ENCODE measurements at regions not wholly inside any gene's neighbourhood (a gene's known extent, or its start where the extent isn't known, plus 50 kb on each side); places are given as distances from the start of the nearest gene placed in this dataset.

GRCh38 chr10:71136036-71136721 lies 76.2 kb upstream of the UNC5B start:
- peaks cover 27% of the 10 kb centered on the region for H3K27me3 ChIP-seq (ENCODE audit: control insufficient read depth, insufficient read depth, low read length)
- H3K9me3 ChIP-seq (ENCODE audit: control insufficient read depth, insufficient read depth, low read depth, low read length) = no peaks in the 10 kb centered on the region
- H3K4me3 ChIP-seq (ENCODE audit: low read depth in 2 of 2, low read length in 2 of 2) = no peak overlapping the region
- POLR2A ChIA-PET = interaction anchor here (0.5 kb wide), 1 partner anchor 31 kb away, joined by 3 read pairs; no protein-coding TSS in a partner anchor
- intact Hi-C loops (cut with micrococcal nuclease; ENCODE audit: unreplicated experiment) = no loop called here
- no peak for DNase-seq (ENCODE audit: low read depth, low spot score)
- H3K4me1 ChIP-seq (ENCODE audit: control insufficient read depth, insufficient read depth, low read length) = no peaks in the 10 kb centered on the region
- BruUV-seq (replicated peaks) = no TSS peak
- in situ Hi-C loops (cut with HindIII; ENCODE audit: low pct_unique_long_range_greater_than_20kb, low sequenced_read_pairs) = no loop called here
- no peak for ATAC-seq
- CTCF ChIA-PET = no interaction called here
- TF ChIP-seq SIN3A (IDR thresholded peaks at IDR 0.05; ENCODE audit: borderline replicate concordance, insufficient read depth, low read depth, low read length) = no peak
- TF ChIP-seq REST (IDR thresholded peaks at IDR 0.05; ENCODE audit: insufficient read depth in 1 of 2, low read depth in 2 of 2, low read length in 1 of 2) = no peak
- TF ChIP-seq POLR2AphosphoS5 (IDR thresholded peaks at IDR 0.05; ENCODE audit: low read depth, low read length) = no peak
- TF ChIP-seq TCF7L2 (IDR thresholded peaks at IDR 0.05; ENCODE audit: low read depth, low read length) = no peak
- TF ChIP-seq CTCF (IDR thresholded peaks at IDR 0.05) = no peak
- H3K27ac ChIP-seq (ENCODE audit: low read length) = no peak overlapping the region
- H3K36me3 ChIP-seq (ENCODE audit: control insufficient read depth, insufficient read depth, low read length) = no peaks in the 10 kb centered on the region

- peaks cover 31% of the 10 kb centered on the region for H3K27me3 ChIP-seq (ENCODE audit: control insufficient read depth, insufficient read depth, low read length)
- no peak for ATAC-seq
- POLR2A ChIA-PET = no interaction called here
These were observed 74.7 kb upstream of the UNC5B start for GRCh38 chr10:71137701-71138100.

More at GRCh38 chr10:71137701-71138100, 74.7 kb upstream of the UNC5B start:
- Histone ChIP-seq H3K27ac (ENCODE audit: low read length) (no peak overlapping the region), H3K36me3 (ENCODE audit: control insufficient read depth, insufficient read depth, low read length) (no peaks in the 10 kb centered on the region), H3K4me1 (ENCODE audit: control insufficient read depth, insufficient read depth, low read length) (no peaks in the 10 kb centered on the region), H3K4me3 (ENCODE audit: low read depth in 2 of 2, low read length in 2 of 2) (no peak overlapping the region), H3K9me3 (ENCODE audit: control insufficient read depth, insufficient read depth, low read depth, low read length) (no peaks in the 10 kb centered on the region)
- CTCF ChIA-PET = interaction anchor here (0.6 kb wide), 1 partner anchor 96 kb away, joined by 4 read pairs; no protein-coding TSS in a partner anchor
- BruUV-seq (replicated peaks) = no TSS peak
- intact Hi-C loops (cut with micrococcal nuclease; ENCODE audit: unreplicated experiment) = no loop called here
- no peak for TF ChIP-seq TCF7L2 (IDR thresholded peaks at IDR 0.05; ENCODE audit: low read depth, low read length)
- TF ChIP-seq CTCF (IDR thresholded peaks at IDR 0.05) = no peak
- TF ChIP-seq REST (IDR thresholded peaks at IDR 0.05; ENCODE audit: insufficient read depth in 1 of 2, low read depth in 2 of 2, low read length in 1 of 2) = no peak
- TF ChIP-seq SIN3A (IDR thresholded peaks at IDR 0.05; ENCODE audit: borderline replicate concordance, insufficient read depth, low read depth, low read length) = no peak
- no peak for TF ChIP-seq POLR2AphosphoS5 (IDR thresholded peaks at IDR 0.05; ENCODE audit: low read depth, low read length)
- in situ Hi-C loops (cut with HindIII; ENCODE audit: low pct_unique_long_range_greater_than_20kb, low sequenced_read_pairs) = no loop called here
- no peak for DNase-seq (ENCODE audit: low read depth, low spot score)

Measured in Panc1 (cell line).